Pancreas (tissue), 10 donors: ENCODE measurements at regions not wholly inside any gene's neighbourhood (a gene's known extent, or its start where the extent isn't known, plus 50 kb on each side); places are given as distances from the start of the nearest gene placed in this dataset.

Experiments used
- ATAC-seq, 4 donors: fragments of 200-7000 bp; cut with Tn5 transposase; one replicate each; pipeline versions ENCODE4 v1.8.0 to v1.9.1; 2020; ENCODE audit warnings: mild to moderate bottlenecking in 4 of 4, moderate library complexity in 4 of 4
- DNase-seq, 6 donors: peaks; one replicate each; pipeline ENCODE4 v3.0.0-alpha.2; 2020
- FAIRE-seq: peaks from 2 replicates; lab custom pipeline; 2012; peaks lifted over from hg19 to GRCh38; lab: Jason Lieb, UNC
- H3K27ac ChIP-seq, 4 donors: fragments of 200-600 bp; sonication (generic); 1 replicate in 3 of 4; 2 replicates in 1 of 4; pipeline versions ENCODE4 v1.5.0 to v1.8.0; 2020
- H3K27me3 ChIP-seq, 4 donors: fragments of 200-600 bp; one replicate each; pipeline ENCODE4 v1.8.0; 2021
- H3K36me3 ChIP-seq, 3 donors: fragments of 200-600 bp; sonication (generic) in 1 of 3; one replicate each; pipeline versions ENCODE4 v1.5.0 to v1.8.0; 2020 to 2021
- H3K4me1 ChIP-seq, 3 donors: fragments of 200-600 bp; one replicate each; pipeline ENCODE4 v1.8.0; 2021
- H3K4me3 ChIP-seq, 4 donors: fragments of 200-600 bp; sonication (generic) in 2 of 4; one replicate each; pipeline versions ENCODE4 v1.5.0 to v1.8.0; 2020 to 2021
- H3K9me3 ChIP-seq, 4 donors: fragments of 200-600 bp; one replicate each; pipeline ENCODE4 v1.8.0; 2021
- WGBS, 2 donors: extraction: QIAGEN DNeasy Blood & Tissue Kit; methylation state at CpG; one replicate each; pipeline ENCODE4 v1.1.7; 2013; 5-methylcytosine and 5-hydroxymethylcytosine counted together
- intact Hi-C, 3 donors: fragments of 100-400 bp; cut with DNase I; formaldehyde crosslinking; loops; one replicate each; pipeline versions ENCODE4 v1.11.1 to v1.14.2; 2022
- TF ChIP-seq, protein P1 (sequence below), 4 donors: fragments of 200-600 bp; sonication (generic) in 3 of 4; IDR thresholded peaks; one replicate each; pipeline versions ENCODE4 v1.5.0 to v1.8.0; 2021; ENCODE audit warnings: antibody characterized with exemption in 4 of 4
- donor health status: healthy with polysubstance abuse.
- donor health status: DM: no; HTN: no; CAD: no; lungs with moderate emphysema.
- donor health status: DM: no; HTN: no; CAD: no.
- donor health status: control.
- donor health status: control.
- donor health status: Bipolar disorder and iron deficiency.
- donor health status: DM: yes; HTN: yes; CAD: no.
- donor health status: DM: no; HTN: no; CAD: no.
- donor health status: DM: no; HTN: no; CAD: no.
- donor health status: DM: yes; HTN: yes; CAD: no.

- intact Hi-C loops, result no loop called here
- H3K27me3 ChIP-seq, result no peaks in the 10 kb centered on the region
- no peak overlapping the region for H3K27ac ChIP-seq
- H3K36me3 ChIP-seq, result no peaks in the 10 kb centered on the region
- no peak overlapping the region for H3K4me3 ChIP-seq
- WGBS, 2 donors, result 62 to 73% methylated on average over 14 of the region's 14 CpGs
- FAIRE-seq, result no peak
- no peak for DNase-seq
- ATAC-seq, result no peak
- TF ChIP-seq, protein P1, sequence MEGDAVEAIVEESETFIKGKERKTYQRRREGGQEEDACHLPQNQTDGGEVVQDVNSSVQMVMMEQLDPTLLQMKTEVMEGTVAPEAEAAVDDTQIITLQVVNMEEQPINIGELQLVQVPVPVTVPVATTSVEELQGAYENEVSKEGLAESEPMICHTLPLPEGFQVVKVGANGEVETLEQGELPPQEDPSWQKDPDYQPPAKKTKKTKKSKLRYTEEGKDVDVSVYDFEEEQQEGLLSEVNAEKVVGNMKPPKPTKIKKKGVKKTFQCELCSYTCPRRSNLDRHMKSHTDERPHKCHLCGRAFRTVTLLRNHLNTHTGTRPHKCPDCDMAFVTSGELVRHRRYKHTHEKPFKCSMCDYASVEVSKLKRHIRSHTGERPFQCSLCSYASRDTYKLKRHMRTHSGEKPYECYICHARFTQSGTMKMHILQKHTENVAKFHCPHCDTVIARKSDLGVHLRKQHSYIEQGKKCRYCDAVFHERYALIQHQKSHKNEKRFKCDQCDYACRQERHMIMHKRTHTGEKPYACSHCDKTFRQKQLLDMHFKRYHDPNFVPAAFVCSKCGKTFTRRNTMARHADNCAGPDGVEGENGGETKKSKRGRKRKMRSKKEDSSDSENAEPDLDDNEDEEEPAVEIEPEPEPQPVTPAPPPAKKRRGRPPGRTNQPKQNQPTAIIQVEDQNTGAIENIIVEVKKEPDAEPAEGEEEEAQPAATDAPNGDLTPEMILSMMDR (IDR thresholded peaks at IDR 0.05), result no peak
- H3K9me3 ChIP-seq, result no peaks in the 10 kb centered on the region
- no peaks in the 10 kb centered on the region for H3K4me1 ChIP-seq
Observed at GRCh38 chr13:112184261-112184660, 117.3 kb downstream of the SOX1 start.

GRCh38 chr13:112184851-112185371 is 118.0 kb downstream of the SOX1 start:
- FAIRE-seq, result no peak
- no peaks in the 10 kb centered on the region for H3K36me3 ChIP-seq
- no peaks in the 10 kb centered on the region for H3K4me1 ChIP-seq
- no peak for ATAC-seq
- 82 to 86% methylated on average over 15 of the region's 15 CpGs for WGBS, 2 donors
- no peaks in the 10 kb centered on the region for H3K27me3 ChIP-seq
- no peak overlapping the region for H3K27ac ChIP-seq
- H3K9me3 ChIP-seq, result no peaks in the 10 kb centered on the region
- DNase-seq, result no peak
- TF ChIP-seq, protein P1 (IDR thresholded peaks at IDR 0.05), result no peak
- intact Hi-C loops, result no loop called here
- no peak overlapping the region for H3K4me3 ChIP-seq

DNA sequence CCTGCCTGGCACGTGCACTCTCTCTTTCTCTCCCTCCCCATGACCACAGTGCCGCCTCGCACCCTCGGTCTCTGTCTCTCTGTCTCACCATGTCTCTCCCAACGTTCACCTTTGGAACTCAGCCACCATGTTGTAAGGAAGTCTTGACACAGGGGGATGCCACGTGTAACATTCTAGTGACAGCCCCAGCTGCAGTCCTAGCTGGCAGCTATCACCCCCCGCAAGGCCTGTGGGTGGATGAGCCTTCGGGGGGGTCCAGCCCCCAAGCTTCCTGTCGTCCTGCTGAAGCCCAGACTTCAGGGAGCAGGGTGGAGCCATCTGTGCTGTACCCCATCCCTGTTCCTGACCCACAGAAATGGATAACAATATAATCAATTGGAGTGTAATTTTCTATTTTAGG is 118.5 kb downstream of the SOX1 start:
- H3K36me3 ChIP-seq, result no peaks in the 10 kb centered on the region
- H3K9me3 ChIP-seq, result no peaks in the 10 kb centered on the region
- TF ChIP-seq, protein P1 (IDR thresholded peaks at IDR 0.05), result no peak
- no peak overlapping the region for H3K27ac ChIP-seq
- no peaks in the 10 kb centered on the region for H3K27me3 ChIP-seq
- WGBS, 2 donors, result 66 to 73% methylated on average over 9 of the region's 9 CpGs
- no peak for DNase-seq
- no peak for FAIRE-seq
- no peak overlapping the region for H3K4me3 ChIP-seq
- no peaks in the 10 kb centered on the region for H3K4me1 ChIP-seq
- no peak for ATAC-seq
- intact Hi-C loops, result no loop called here

GRCh38 chr13:112186091-112186490 is 119.1 kb downstream of the SOX1 start:
- Histone ChIP-seq H3K36me3 (no peaks in the 10 kb centered on the region), H3K27me3 (no peaks in the 10 kb centered on the region), H3K9me3 (no peaks in the 10 kb centered on the region), H3K4me3 (no peak overlapping the region), H3K4me1 (no peaks in the 10 kb centered on the region), H3K27ac (no peak overlapping the region)
- TF ChIP-seq, protein P1 (IDR thresholded peaks at IDR 0.05), result no peak
- FAIRE-seq, result no peak
- no peak for DNase-seq
- intact Hi-C loops, result no loop called here
- ATAC-seq, result no peak
- 75 to 85% methylated on average over 6 of the region's 6 CpGs for WGBS, 2 donors

- TF ChIP-seq, protein P1 (IDR thresholded peaks at IDR 0.05), result no peak
- Histone ChIP-seq H3K4me3 (no peak overlapping the region), H3K4me1 (no peaks in the 10 kb centered on the region), H3K36me3 (no peaks in the 10 kb centered on the region), H3K27me3 (no peaks in the 10 kb centered on the region), H3K9me3 (no peaks in the 10 kb centered on the region), H3K27ac (no peak overlapping the region)
- intact Hi-C loops, result no loop called here
- no peak for ATAC-seq
- no peak for DNase-seq
- 75 to 83% methylated on average over 18 of the region's 18 CpGs for WGBS, 2 donors
- FAIRE-seq, result no peak
Observed at GRCh38 chr13:112187527-112188297, 120.8 kb downstream of the SOX1 start.
